NCI-H187 treated with DMSO at 0.1 percent for 48 hours (cell line): ENCODE measurements at regions not wholly inside any gene's neighbourhood (a gene's known extent, or its start where the extent isn't known, plus 50 kb on each side); places are given as distances from the start of the nearest gene placed in this dataset.

ENCODE experiments used
- DNase-seq: peaks from one replicate; lab custom pipeline; 2025; lab: John Stamatoyannopoulos, UW

DNA sequence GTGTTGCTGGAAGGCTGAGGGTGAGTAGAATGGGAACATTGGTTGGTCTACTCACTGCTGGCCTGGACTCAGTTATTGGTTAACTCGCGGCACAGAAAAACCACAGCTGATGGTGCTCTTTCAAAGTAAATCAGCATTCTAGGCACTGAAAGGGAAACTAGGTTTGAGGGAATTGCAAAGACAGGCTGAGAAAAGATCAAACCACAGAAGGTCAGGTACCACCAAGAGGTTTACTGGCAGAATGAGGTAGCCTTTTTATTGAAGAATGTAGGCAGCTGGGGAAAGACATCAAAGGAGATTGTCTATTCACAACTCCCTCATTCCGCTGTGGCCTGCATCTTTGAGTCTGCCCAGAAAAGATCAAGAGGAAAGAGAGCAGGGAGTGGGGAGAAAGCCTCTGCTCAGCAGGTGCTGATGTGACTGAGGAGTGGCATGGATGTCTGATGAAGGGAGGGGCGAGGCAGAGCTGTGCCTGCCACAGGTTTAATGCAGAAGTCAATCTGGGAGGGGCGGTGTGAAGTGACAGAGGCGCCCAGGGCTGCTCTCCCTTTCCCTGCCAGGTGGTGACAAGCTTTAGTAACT is 255.5 kb downstream of the MAN2A1 start:
- no peak for DNase-seq

GRCh38 chr5:109945723-109946480 is 256.2 kb downstream of the MAN2A1 start:
- no peak for DNase-seq

DNA sequence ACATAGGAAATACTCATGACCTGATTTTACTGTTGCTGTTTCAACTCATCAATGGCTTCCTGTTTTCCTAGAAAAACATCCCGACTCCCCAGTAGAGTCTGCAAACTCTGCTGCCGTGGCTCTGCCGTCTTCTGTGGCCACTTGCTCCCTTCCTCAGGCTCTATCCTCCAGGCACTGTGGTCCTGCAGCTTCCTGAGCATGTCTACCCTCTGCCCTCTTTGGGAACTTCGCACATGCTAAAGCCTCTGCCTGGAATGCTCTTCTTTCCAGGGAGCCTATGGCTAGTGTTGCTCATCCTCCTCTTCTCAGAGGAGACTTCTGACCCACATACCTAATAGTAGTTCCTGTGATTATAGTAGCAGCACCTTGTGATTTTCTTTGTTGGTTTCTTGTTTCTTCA is 256.9 kb downstream of the MAN2A1 start:
- no peak for DNase-seq

GRCh38 chr5:109947667-109948066 is 257.9 kb downstream of the MAN2A1 start:
- DNase-seq, result no peak

- no peak for DNase-seq
Measured at GRCh38 chr5:109950634-109951033, 260.9 kb downstream of the MAN2A1 start.

DNA sequence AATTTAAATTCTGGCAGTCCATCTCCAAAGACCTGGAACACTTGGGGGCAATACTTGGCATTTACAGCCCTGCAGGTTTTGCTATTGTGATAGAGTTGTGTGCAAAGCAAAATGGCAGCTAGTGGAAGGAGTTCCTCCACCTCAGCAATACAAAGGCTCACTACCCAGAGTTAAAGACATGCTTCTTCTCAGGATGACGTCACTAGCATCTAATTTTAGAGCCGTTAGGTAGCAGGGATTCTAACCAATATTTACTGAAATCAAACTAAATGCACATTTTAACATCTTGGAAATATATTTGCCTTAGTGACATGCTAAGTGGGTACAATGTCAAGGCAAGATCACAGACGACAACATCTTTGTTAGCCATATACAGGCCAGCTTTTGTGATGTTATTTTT is 261.6 kb downstream of the MAN2A1 start:
- no peak for DNase-seq

GRCh38 chr5:109951758-109952157 is 262.0 kb downstream of the MAN2A1 start:
- DNase-seq, result no peak

- DNase-seq, result no peak
Measured at GRCh38 chr5:109953761-109954160, 264.0 kb downstream of the MAN2A1 start.

GRCh38 chr5:109956884-109957283 is 267.2 kb downstream of the MAN2A1 start:
- no peak for DNase-seq

- no peak for DNase-seq
Measured at GRCh38 chr5:109958082-109958481, 268.4 kb downstream of the MAN2A1 start.

DNA sequence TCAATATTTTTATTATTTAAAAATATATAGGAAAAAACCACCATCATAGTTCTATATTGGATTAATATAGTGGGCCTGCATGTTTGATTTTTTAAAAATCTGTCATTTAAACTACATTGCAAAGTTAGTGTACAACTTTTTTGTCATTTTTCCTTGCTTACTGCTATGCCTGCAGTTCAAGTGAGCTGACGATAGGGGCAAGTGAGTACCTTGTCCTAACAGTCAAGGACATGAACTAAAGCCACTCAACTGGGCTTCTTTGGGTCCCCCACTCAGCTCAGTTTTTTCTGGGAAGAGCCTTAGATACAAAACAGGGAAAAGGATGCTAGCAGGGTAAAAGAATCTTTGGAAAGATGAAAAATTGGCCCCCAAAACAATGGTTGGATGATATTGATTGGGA is 269.9 kb downstream of the MAN2A1 start:
- no peak for DNase-seq

DNA sequence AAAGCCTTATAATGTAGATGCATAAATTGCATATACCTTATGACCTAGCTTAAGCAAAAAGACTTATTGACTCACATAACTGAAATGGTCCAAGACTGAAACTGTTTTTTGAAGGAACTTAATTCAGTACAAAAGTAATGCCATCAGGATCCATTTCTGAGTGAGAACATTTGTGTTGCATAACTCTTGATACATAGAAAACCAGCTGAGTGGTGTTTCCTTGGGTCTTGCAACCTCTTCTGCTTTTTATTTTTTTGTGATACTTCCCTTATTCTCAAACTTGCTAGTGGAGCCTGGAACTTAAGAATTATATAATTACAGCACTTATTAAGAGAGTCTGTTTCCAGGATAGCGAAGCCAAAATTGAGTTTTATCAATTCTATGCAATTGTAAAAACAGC is 272.0 kb downstream of the MAN2A1 start:
- no peak for DNase-seq

- no peak for DNase-seq
Measured at GRCh38 chr5:109962882-109963603, 273.3 kb downstream of the MAN2A1 start.

DNA sequence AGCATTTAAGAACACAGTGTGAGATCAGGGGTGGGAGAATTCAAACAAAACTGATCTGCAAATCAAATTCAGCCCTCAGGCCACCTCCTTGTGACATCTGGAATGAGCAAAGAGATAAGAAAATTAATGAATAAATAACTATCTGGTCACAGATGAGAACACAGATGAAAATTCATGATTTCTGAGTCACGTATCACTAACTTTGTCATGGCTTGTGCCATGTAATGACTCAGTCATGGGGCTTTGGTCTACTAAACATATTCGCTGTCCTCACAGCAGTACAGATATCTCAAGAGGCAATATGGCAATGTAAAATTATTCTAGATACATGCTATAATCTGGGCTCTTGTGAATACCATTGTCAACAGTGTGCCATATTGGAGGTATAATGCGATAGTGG is 274.4 kb downstream of the MAN2A1 start:
- no peak for DNase-seq

DNA sequence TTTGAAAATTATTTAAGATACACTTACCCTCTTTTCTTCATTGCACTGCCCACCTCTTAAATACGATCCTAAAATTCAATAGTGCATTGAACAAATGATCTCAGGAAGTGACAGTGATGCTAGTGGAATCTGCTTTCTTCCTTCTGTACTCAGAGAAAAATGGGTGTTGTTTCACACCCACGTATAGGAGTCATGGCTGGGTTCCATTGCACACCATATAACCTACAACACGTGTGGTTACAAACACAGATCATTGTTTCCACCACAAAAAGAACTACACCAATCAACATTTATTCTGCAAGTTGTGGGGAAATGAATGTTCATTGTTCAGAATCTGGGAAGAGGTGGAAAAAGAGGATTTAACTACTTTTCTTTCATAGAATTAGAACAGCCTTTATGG is 275.9 kb downstream of the MAN2A1 start:
- no peak for DNase-seq

- no peak for DNase-seq
Measured at GRCh38 chr5:109971968-109972367, 282.2 kb downstream of the MAN2A1 start.

DNA sequence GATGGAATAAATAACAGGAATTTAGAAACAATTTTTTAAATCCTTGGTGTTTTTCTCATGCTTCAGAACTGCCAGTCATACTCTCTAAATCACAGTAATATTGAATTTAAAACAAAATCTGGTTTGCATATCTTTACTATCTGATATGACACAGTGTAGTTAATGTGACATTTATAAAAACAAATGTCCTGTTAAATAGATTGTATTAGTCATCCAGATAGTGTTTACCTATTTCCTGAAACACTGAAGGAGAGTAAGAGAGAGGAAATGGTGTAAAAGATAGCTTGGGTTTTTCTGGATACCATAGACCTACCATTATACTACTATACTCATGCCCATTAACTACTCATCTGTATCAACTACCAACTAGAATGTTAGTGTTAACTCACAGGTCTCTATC is 292.3 kb downstream of the MAN2A1 start:
- DNase-seq, result no peak

DNA sequence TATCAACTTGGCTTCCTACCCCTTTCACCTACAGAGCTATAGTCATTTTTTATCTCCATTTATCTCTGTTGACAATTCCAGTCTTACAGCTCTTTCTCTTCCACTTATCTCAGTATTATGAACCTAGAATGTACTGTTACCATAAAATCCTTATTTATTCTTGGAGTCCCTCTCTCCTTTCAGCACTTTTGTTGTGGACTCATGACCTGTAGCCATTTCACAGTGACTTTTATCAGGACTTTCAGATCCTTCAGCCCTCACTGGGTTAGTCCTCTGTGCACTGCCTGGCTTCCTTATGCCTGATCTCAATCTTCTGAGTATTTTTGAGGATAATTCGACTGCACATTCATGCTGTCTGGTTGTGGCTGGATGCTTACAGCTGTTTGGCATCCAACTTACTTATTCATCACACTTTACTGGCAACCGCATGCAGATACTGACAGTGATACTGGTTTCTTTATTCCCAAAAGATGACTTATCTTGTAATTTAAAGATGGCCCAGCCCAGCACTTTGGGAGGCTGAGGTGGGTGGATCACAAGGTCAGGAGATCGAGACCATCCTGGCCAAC is 293.3 kb downstream of the MAN2A1 start:
- DNase-seq, result no peak

DNA sequence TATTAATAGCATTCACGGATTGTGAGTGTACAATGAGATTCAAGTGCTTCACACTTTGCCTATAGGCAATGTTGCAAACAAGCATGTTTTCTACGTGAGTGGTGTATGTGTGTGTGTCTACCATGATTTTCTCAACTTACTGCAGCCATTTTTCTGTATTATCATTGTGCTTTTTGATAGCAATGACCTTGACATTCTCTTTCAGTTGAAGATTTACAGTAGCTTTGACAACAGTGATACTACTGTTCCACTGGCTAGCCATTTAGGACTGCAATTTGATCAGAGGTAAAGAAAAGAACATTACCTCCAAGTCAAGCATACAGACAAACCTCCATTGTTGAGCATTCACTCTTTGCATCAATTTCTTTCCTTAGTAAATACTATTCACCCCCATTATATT is 297.0 kb downstream of the MAN2A1 start:
- no peak for DNase-seq

DNA sequence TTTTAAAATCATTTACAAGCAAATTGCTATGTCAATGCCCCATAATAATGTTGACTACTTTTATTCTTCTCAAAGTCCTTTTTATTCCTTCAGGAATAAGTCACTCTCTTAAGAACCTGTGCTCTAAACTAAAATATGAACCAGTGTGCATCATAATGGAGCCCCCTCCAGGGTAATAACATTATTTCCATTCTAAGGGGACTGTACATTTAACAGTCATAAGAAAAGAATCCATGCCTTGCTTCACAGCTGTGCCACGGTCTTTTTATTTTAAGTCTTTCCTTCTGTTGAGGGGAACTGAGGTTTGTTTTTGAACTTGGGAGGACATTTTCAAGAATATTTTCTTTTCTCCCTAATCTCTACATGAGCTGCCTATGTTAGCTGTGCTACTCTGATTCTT is 297.6 kb downstream of the MAN2A1 start:
- no peak for DNase-seq

DNA sequence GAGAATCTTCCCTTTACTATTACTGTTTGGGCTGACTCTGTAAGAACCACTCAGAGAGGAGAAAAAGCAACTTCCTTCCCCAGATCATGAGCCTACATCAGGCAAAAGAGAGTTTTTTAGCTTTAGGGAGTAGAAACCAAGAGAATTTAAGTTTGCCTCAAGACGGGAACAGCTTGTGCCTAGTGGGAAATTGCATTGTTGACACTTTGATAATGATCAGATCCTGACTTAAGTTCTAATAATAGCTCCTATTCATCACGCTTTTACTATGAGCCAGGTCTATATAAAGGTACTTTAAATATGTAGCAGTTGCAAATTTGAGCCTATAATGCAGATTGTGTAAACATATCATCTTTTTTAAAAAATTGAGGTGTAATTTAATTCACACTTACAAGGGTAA is 298.2 kb downstream of the MAN2A1 start:
- DNase-seq, result no peak

DNA sequence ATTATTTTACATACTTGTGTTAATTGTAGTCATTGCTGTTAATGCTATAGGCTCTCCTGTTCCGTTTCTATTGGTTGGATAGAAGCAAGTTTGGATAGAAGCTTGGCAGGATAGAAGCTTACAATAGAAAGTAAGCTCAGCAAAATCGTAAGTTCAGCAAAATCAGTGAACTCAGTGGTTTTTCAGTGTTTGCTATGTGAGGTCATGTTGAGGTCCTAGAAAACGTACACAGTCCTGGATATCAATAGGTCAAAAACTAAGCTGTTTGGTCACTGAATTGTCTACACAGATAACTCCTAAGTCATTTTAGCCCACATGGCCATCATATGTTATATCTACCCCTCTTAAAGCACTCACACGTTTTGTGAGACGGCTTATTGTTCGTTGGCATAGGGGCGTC is 299.4 kb downstream of the MAN2A1 start:
- no peak for DNase-seq
